ENCODE measurements at regions not wholly inside any gene's neighbourhood (a gene's known extent, or its start where the extent isn't known, plus 50 kb on each side); places are given as distances from the start of the nearest gene placed in this dataset.
"Not testable (repeated sequence)": the region's sequence is repeated elsewhere in the genome, so short reads cannot be mapped to it uniquely, and the experiment has no call there.

GRCh38 chr10:33655921-33656320, 321.5 kb upstream of the NRP1 start:
- no peak for DNase-seq

GRCh38 chr10:33655165-33655815, 320.8 kb upstream of the NRP1 start:
- no peak for DNase-seq

GRCh38 chr10:33653584-33654367, 319.3 kb upstream of the NRP1 start:
- DNase-seq, result no peak

- no peak for DNase-seq
Observed at GRCh38 chr10:33652870-33653269, 318.4 kb upstream of the NRP1 start.

- DNase-seq, result not testable (repeated sequence)
Observed at GRCh38 chr10:33650131-33650530, 315.7 kb upstream of the NRP1 start.

- no peak for DNase-seq
Observed at GRCh38 chr10:33643042-33643441, 308.6 kb upstream of the NRP1 start.

GRCh38 chr10:33638891-33639290, 304.4 kb upstream of the NRP1 start:
- no peak for DNase-seq

- DNase-seq, result no peak
Observed at GRCh38 chr10:33638374-33638773, 303.9 kb upstream of the NRP1 start.

- no peak for DNase-seq
Observed at GRCh38 chr10:33635967-33636515, 301.6 kb upstream of the NRP1 start.

GRCh38 chr10:33632432-33632831, 298.0 kb upstream of the NRP1 start:
- no peak for DNase-seq

GRCh38 chr10:33631991-33632390, 297.5 kb upstream of the NRP1 start:
- DNase-seq, result no peak

- no peak for DNase-seq
Observed at GRCh38 chr10:33630761-33631160, 296.3 kb upstream of the NRP1 start.

- DNase-seq, result no peak
Observed at GRCh38 chr10:33627611-33628010, 293.1 kb upstream of the NRP1 start.

- no peak for DNase-seq
Observed at GRCh38 chr10:33626798-33627466, 292.5 kb upstream of the NRP1 start.

GRCh38 chr10:33623669-33624068, 289.2 kb upstream of the NRP1 start:
- DNase-seq, result no peak

GRCh38 chr10:33621101-33621500, 286.6 kb upstream of the NRP1 start:
- no peak for DNase-seq

GRCh38 chr10:33618196-33618595, 283.7 kb upstream of the NRP1 start:
- DNase-seq, result no peak

GRCh38 chr10:33617381-33618080, 283.1 kb upstream of the NRP1 start:
- no peak for DNase-seq

- no peak for DNase-seq
Observed at GRCh38 chr10:33616956-33617355, 282.5 kb upstream of the NRP1 start.

- no peak for DNase-seq
Observed at GRCh38 chr10:33612551-33612950, 278.1 kb upstream of the NRP1 start.

GRCh38 chr10:33612116-33612515, 277.6 kb upstream of the NRP1 start:
- DNase-seq, result no peak

- DNase-seq, result no peak
Observed at GRCh38 chr10:33611423-33611822, 277.0 kb upstream of the NRP1 start.

GRCh38 chr10:33609546-33609945, 275.1 kb upstream of the NRP1 start:
- DNase-seq, result no peak
